Endothelial cell of umbilical vein (primary cell): ENCODE measurements at regions not wholly inside any gene's neighbourhood (a gene's known extent, or its start where the extent isn't known, plus 50 kb on each side); places are given as distances from the start of the nearest gene placed in this dataset.

ENCODE experiments used
- CTCF ChIP-seq, 2 donors: IDR thresholded peaks; 1 replicate in 1 of 2; 2 replicates in 1 of 2; pipeline ENCODE4 v1.5.1; 2011; ENCODE audit warnings: low read length in 2 of 2, mild to moderate bottlenecking in 2 of 2, moderate library complexity in 2 of 2, control low read depth in 1 of 2, inconsistent platforms in 1 of 2, low read depth in 1 of 2; ENCODE audit not compliant: insufficient read depth in 1 of 2; ENCODE audit errors: extremely low read depth in 1 of 2
- EZH2 ChIP-seq: IDR thresholded peaks from 2 replicates; pipeline ENCODE4 v1.6.1; 2012; ENCODE audit warnings: borderline replicate concordance, low read depth, mild to moderate bottlenecking, moderate library complexity, low read length, inconsistent platforms; ENCODE audit not compliant: severe bottlenecking
- MAX ChIP-seq: IDR thresholded peaks from 2 replicates; pipeline ENCODE4 v1.6.1; 2011; ENCODE audit not compliant: insufficient read depth, insufficient read length
- MYC ChIP-seq: IDR thresholded peaks from one replicate; pipeline ENCODE4 v1.6.1; 2011; ENCODE audit warnings: mild to moderate bottlenecking, low read depth, low read length
- POLR2A ChIP-seq: IDR thresholded peaks from 2 replicates; pipeline ENCODE4 v1.6.1; 2012; ENCODE audit warnings: low read depth, mild to moderate bottlenecking, control low read depth, low read length
- POLR2AphosphoS5 ChIP-seq: IDR thresholded peaks from 2 replicates; pipeline ENCODE4 v1.6.1; 2012; ENCODE audit warnings: low read depth, mild to moderate bottlenecking, control low read depth, low read length, moderate library complexity; ENCODE audit not compliant: insufficient read depth

- no peak for TF ChIP-seq CTCF (IDR thresholded peaks at IDR 0.05; ENCODE audit: extremely low read depth in 1 of 2, insufficient read depth in 1 of 2, low read depth in 1 of 2, low read length in 2 of 2)
- no peak for TF ChIP-seq EZH2
- TF ChIP-seq POLR2A: no peak
- TF ChIP-seq POLR2AphosphoS5: no peak
- TF ChIP-seq MAX: no peak
- no peak for TF ChIP-seq MYC
Measured at GRCh38 chrX:124440695-124441094, 94.3 kb downstream of the SH2D1A start.
